C4-2B (cell line): ENCODE measurements at regions not wholly inside any gene's neighbourhood (a gene's known extent, or its start where the extent isn't known, plus 50 kb on each side); places are given as distances from the start of the nearest gene placed in this dataset.

Experiments
- ZFX ChIP-seq: fragments of 450-650 bp; IDR thresholded peaks from 2 replicates; pipeline ENCODE4 v1.6.1; 2017
- TF ChIP-seq, protein P1 (sequence below): fragments of 450-650 bp; conservative IDR thresholded peaks from 2 replicates; pipeline ENCODE4 v1.5.1; 2017; ENCODE audit warnings: mild to moderate bottlenecking

DNA sequence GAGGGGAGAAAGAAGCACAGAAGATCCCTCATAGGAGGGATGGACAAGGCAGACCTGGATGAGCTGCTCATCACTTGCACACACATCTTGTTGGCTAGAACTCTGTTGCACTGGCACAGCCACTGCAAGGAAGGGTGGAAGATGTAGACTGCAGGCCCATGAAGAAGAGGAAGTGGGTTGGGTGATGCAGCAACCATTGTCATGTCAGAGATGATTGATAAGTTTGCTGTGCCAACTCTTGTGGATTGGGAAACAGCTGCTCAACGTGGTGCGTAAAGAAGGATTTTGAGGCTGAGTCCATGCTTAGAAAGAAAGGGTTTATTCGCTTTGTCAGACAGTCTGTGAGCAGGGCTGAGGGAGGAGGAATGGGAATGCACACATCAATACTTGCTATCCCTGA is 161.4 kb upstream of the MPHOSPH6 start:
- TF ChIP-seq, protein P1, sequence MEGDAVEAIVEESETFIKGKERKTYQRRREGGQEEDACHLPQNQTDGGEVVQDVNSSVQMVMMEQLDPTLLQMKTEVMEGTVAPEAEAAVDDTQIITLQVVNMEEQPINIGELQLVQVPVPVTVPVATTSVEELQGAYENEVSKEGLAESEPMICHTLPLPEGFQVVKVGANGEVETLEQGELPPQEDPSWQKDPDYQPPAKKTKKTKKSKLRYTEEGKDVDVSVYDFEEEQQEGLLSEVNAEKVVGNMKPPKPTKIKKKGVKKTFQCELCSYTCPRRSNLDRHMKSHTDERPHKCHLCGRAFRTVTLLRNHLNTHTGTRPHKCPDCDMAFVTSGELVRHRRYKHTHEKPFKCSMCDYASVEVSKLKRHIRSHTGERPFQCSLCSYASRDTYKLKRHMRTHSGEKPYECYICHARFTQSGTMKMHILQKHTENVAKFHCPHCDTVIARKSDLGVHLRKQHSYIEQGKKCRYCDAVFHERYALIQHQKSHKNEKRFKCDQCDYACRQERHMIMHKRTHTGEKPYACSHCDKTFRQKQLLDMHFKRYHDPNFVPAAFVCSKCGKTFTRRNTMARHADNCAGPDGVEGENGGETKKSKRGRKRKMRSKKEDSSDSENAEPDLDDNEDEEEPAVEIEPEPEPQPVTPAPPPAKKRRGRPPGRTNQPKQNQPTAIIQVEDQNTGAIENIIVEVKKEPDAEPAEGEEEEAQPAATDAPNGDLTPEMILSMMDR, result no peak
- TF ChIP-seq ZFX, result no peak
